ENCODE measurements at regions not wholly inside any gene's neighbourhood (a gene's known extent, or its start where the extent isn't known, plus 50 kb on each side); places are given as distances from the start of the nearest gene placed in this dataset.

DNA sequence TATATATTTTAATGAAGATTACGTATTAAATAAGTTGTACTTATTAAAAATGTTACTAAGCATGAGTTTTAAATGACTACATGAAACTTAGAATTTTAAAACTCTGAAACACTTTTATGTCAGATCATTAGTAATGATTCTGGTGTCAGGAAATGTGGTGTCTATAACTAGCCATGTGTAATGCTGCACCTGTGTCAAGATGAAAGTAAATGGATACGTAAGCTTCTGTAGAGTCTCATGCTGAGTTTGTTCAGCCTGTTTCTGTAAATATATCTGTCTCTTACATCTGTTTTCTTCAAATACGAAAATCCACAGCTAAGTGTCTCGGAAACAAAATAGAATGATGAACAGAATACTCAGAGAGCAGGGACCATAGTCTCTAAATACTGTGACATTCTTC is 278.0 kb upstream of the SMC2 start:
- no peak for FAIRE-seq
- WGBS (ENCODE audit: insufficient coverage, low coverage, missing lambda C conversion rate): 2% methylated on average over 4 of the region's 4 CpGs
- no peak overlapping the region for H2AFZ ChIP-seq (ENCODE audit: low read depth, low read length)
- intact Hi-C loops (cut with micrococcal nuclease): no loop called here
- ChIA-PET POLR2A (no interaction called here), CTCF (ENCODE audit: low intra/inter-chr PET ratio) (no interaction called here)
- H3K27ac ChIP-seq (ENCODE audit: extremely low read depth, low read depth, low read length): no peak overlapping the region
- no peaks in the 10 kb centered on the region for H3K9me3 ChIP-seq (replicated peaks; ENCODE audit: control insufficient read depth, insufficient read depth, low read depth, low read length)
- H3K4me3 ChIP-seq: no peak overlapping the region
- no peak for DNase-seq (ENCODE audit: extremely low read depth in 1 of 4, low spot score in 3 of 4)
- H3K79me2 ChIP-seq (ENCODE audit: control insufficient read depth, insufficient read depth, low read length): no peaks in the 10 kb centered on the region
- TF ChIP-seq PURB (CRISPR knock-in tag; IDR thresholded peaks at IDR 0.05; ENCODE audit: low read depth) (no peak), ZNF436 (CRISPR knock-in tag; IDR thresholded peaks at IDR 0.05) (no peak), ZNF644 (tag; IDR thresholded peaks at IDR 0.05; ENCODE audit: low read depth) (no peak), MYC (IDR thresholded peaks at IDR 0.05; ENCODE audit: low read depth, low read length) (no peak), MYC (CRISPR knock-in tag; IDR thresholded peaks at IDR 0.05; ENCODE audit: borderline replicate concordance, low read depth) (no peak), CHCHD3 (CRISPR knock-in tag; IDR thresholded peaks at IDR 0.05) (no peak), PHF8 (IDR thresholded peaks at IDR 0.05; ENCODE audit: borderline replicate concordance, low read length) (no peak), HDAC1 (IDR thresholded peaks at IDR 0.05) (no peak), RBM15 (IDR thresholded peaks at IDR 0.05; ENCODE audit: insufficient read depth, low read length) (no peak), GABPB1 (CRISPR knock-in tag; IDR thresholded peaks at IDR 0.05) (no peak), ARID2 (IDR thresholded peaks at IDR 0.05) (no peak), BRD9 (IDR thresholded peaks at IDR 0.05; ENCODE audit: low read depth, partially characterized antibody) (no peak), FIP1L1 (IDR thresholded peaks at IDR 0.05; ENCODE audit: low read depth, low read length, poor library complexity, severe bottlenecking) (no peak)
- TF ChIP-seq, protein P1, sequence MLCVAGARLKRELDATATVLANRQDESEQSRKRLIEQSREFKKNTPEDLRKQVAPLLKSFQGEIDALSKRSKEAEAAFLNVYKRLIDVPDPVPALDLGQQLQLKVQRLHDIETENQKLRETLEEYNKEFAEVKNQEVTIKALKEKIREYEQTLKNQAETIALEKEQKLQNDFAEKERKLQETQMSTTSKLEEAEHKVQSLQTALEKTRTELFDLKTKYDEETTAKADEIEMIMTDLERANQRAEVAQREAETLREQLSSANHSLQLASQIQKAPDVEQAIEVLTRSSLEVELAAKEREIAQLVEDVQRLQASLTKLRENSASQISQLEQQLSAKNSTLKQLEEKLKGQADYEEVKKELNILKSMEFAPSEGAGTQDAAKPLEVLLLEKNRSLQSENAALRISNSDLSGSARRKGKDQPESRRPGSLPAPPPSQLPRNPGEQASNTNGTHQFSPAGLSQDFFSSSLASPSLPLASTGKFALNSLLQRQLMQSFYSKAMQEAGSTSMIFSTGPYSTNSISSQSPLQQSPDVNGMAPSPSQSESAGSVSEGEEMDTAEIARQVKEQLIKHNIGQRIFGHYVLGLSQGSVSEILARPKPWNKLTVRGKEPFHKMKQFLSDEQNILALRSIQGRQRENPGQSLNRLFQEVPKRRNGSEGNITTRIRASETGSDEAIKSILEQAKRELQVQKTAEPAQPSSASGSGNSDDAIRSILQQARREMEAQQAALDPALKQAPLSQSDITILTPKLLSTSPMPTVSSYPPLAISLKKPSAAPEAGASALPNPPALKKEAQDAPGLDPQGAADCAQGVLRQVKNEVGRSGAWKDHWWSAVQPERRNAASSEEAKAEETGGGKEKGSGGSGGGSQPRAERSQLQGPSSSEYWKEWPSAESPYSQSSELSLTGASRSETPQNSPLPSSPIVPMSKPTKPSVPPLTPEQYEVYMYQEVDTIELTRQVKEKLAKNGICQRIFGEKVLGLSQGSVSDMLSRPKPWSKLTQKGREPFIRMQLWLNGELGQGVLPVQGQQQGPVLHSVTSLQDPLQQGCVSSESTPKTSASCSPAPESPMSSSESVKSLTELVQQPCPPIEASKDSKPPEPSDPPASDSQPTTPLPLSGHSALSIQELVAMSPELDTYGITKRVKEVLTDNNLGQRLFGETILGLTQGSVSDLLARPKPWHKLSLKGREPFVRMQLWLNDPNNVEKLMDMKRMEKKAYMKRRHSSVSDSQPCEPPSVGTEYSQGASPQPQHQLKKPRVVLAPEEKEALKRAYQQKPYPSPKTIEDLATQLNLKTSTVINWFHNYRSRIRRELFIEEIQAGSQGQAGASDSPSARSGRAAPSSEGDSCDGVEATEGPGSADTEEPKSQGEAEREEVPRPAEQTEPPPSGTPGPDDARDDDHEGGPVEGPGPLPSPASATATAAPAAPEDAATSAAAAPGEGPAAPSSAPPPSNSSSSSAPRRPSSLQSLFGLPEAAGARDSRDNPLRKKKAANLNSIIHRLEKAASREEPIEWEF (CRISPR knock-in tag; IDR thresholded peaks at IDR 0.05): no peak
- TF ChIP-seq, protein P2, sequence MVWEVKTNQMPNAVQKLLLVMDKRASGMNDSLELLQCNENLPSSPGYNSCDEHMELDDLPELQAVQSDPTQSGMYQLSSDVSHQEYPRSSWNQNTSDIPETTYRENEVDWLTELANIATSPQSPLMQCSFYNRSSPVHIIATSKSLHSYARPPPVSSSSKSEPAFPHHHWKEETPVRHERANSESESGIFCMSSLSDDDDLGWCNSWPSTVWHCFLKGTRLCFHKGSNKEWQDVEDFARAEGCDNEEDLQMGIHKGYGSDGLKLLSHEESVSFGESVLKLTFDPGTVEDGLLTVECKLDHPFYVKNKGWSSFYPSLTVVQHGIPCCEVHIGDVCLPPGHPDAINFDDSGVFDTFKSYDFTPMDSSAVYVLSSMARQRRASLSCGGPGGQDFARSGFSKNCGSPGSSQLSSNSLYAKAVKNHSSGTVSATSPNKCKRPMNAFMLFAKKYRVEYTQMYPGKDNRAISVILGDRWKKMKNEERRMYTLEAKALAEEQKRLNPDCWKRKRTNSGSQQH (CRISPR knock-in tag; IDR thresholded peaks at IDR 0.05): no peak
- in situ Hi-C loops (cut with MboI): no loop called here
- H3K36me3 ChIP-seq (ENCODE audit: control insufficient read depth, insufficient read depth, low read length): no peaks in the 10 kb centered on the region
- no peak overlapping the region for H3K4me2 ChIP-seq (ENCODE audit: insufficient read depth, low read length)
- H3K9me1 ChIP-seq (ENCODE audit: control insufficient read depth, insufficient read depth, low read length): no peaks in the 10 kb centered on the region
- BruUV-seq (replicated peaks): no TSS peak
- H3K27me3 ChIP-seq (ENCODE audit: control insufficient read depth in 2 of 2, insufficient read depth in 2 of 2, low read length in 2 of 2): no peaks in the 10 kb centered on the region
- H3K9ac ChIP-seq (ENCODE audit: insufficient read depth in 1 of 2, low read depth in 2 of 2, low read length in 2 of 2): no peak overlapping the region
- no peaks in the 10 kb centered on the region for H4K20me1 ChIP-seq (replicated peaks; ENCODE audit: control insufficient read depth, insufficient read depth, low read length)
- ATAC-seq: no peak
- H3K4me1 ChIP-seq (replicated peaks in 1 of 2; ENCODE audit: control insufficient read depth in 2 of 2, insufficient read depth in 2 of 2, low read length in 2 of 2): no peaks in the 10 kb centered on the region
